Astrocyte (in vitro differentiated cells and primary cell): ENCODE measurements at regions not wholly inside any gene's neighbourhood (a gene's known extent, or its start where the extent isn't known, plus 50 kb on each side); places are given as distances from the start of the nearest gene placed in this dataset.
A peak's percentile ranks its signal among the peaks of the same experiment; 100 is the strongest.

ENCODE experiments used
- DNase-seq: peaks from one replicate; pipeline ENCODE4 v3.0.0-alpha.2; 2010; ENCODE audit warnings: low read depth
- FAIRE-seq: peaks from 2 replicates; lab custom pipeline; 2011; peaks lifted over from hg19 to GRCh38; lab: Jason Lieb, UNC
- H2AFZ ChIP-seq: 2 replicates; pipeline ENCODE4 v1.6.0; 2012; ENCODE audit warnings: low read depth, low read length, inconsistent platforms
- H3K27ac ChIP-seq: 2 replicates; pipeline ENCODE4 v1.5.1; 2011; ENCODE audit warnings: low read depth, low read length, inconsistent platforms
- H3K27me3 ChIP-seq: 2 replicates; pipeline ENCODE4 v1.6.0; 2011; ENCODE audit warnings: low read length, inconsistent platforms; ENCODE audit not compliant: insufficient read depth
- H3K36me3 ChIP-seq: 2 replicates; pipeline ENCODE4 v1.5.1; 2011; ENCODE audit warnings: low read length, inconsistent platforms; ENCODE audit not compliant: insufficient read depth
- H3K4me1 ChIP-seq: 2 replicates; pipeline ENCODE4 v1.5.1; 2011; ENCODE audit warnings: low read length, inconsistent platforms; ENCODE audit not compliant: insufficient read depth
- H3K4me2 ChIP-seq: 2 replicates; pipeline ENCODE4 v1.6.0; 2012; ENCODE audit warnings: low read length, inconsistent platforms
- H3K4me3 ChIP-seq: 2 replicates; pipeline ENCODE4 v1.5.1; 2011; ENCODE audit warnings: low read depth, mild to moderate bottlenecking, low read length, inconsistent platforms; ENCODE audit not compliant: insufficient read depth
- H3K79me2 ChIP-seq: 2 replicates; pipeline ENCODE4 v1.6.0; 2012; ENCODE audit warnings: mild to moderate bottlenecking, low read length, inconsistent platforms; ENCODE audit not compliant: insufficient read depth
- H3K9ac ChIP-seq: 2 replicates; pipeline ENCODE4 v1.6.0; 2012; ENCODE audit warnings: mild to moderate bottlenecking, low read length, inconsistent platforms
- H3K9me3 ChIP-seq: 2 replicates; pipeline ENCODE4 v1.5.1; 2012; ENCODE audit warnings: low read depth, mild to moderate bottlenecking, low read length, inconsistent platforms; ENCODE audit not compliant: insufficient read depth
- H4K20me1 ChIP-seq: 2 replicates; pipeline ENCODE4 v1.6.0; 2012; ENCODE audit warnings: low read length, inconsistent platforms; ENCODE audit not compliant: insufficient read depth
- H3K27ac Mint-ChIP-seq: one replicate; pipeline ENCODE4 v1.8.0; 2021; ENCODE audit warnings: mild to moderate bottlenecking, mixed read lengths; ENCODE audit not compliant: unreplicated experiment
- H3K27me3 Mint-ChIP-seq: one replicate; pipeline ENCODE4 v1.8.0; 2021; ENCODE audit warnings: low read depth, mixed read lengths; ENCODE audit not compliant: unreplicated experiment
- H3K36me3 Mint-ChIP-seq: one replicate; pipeline ENCODE4 v1.8.0; 2021; ENCODE audit warnings: low read depth, mixed read lengths; ENCODE audit not compliant: unreplicated experiment
- H3K4me1 Mint-ChIP-seq: one replicate; pipeline ENCODE4 v1.8.0; 2021; ENCODE audit warnings: low read depth, mixed read lengths; ENCODE audit not compliant: unreplicated experiment
- H3K4me3 Mint-ChIP-seq: one replicate; pipeline ENCODE4 v1.8.0; 2021; ENCODE audit warnings: mild to moderate bottlenecking, moderate library complexity, mixed read lengths; ENCODE audit not compliant: unreplicated experiment
- H3K9me3 Mint-ChIP-seq: one replicate; pipeline ENCODE4 v1.8.0; 2021; ENCODE audit warnings: mild to moderate bottlenecking, mixed read lengths; ENCODE audit not compliant: unreplicated experiment
- CTCF ChIP-seq: IDR thresholded peaks from 2 replicates; pipeline ENCODE4 v1.5.1; 2011; ENCODE audit warnings: low read depth, mild to moderate bottlenecking, inconsistent platforms, low read length, moderate library complexity; ENCODE audit not compliant: insufficient read depth
- EZH2 ChIP-seq: IDR thresholded peaks from 2 replicates; pipeline ENCODE4 v1.6.1; 2012; ENCODE audit warnings: mild to moderate bottlenecking, low read length, inconsistent platforms; ENCODE audit not compliant: insufficient read depth

- H3K27me3 Mint-ChIP-seq = no peaks in the 10 kb centered on the region
- TF ChIP-seq CTCF = no peak
- no peak for TF ChIP-seq EZH2
- Histone ChIP-seq H3K4me3 (no peak overlapping the region), H3K9me3 (no peaks in the 10 kb centered on the region), H3K9ac (no peak overlapping the region), H3K27ac (no peak overlapping the region), H2AFZ (no peak overlapping the region), H3K27me3 (no peaks in the 10 kb centered on the region), H3K36me3 (no peaks in the 10 kb centered on the region), H3K4me1 (no peaks in the 10 kb centered on the region), H3K79me2 (no peaks in the 10 kb centered on the region), H4K20me1 (no peaks in the 10 kb centered on the region), H3K4me2 (no peak overlapping the region)
- H3K27ac Mint-ChIP-seq = no peak overlapping the region
- H3K36me3 Mint-ChIP-seq = no peaks in the 10 kb centered on the region
- DNase-seq (no peak), FAIRE-seq (no peak)
- no peaks in the 10 kb centered on the region for H3K4me1 Mint-ChIP-seq
- H3K4me3 Mint-ChIP-seq = no peak overlapping the region
- H3K9me3 Mint-ChIP-seq = no peaks in the 10 kb centered on the region
These were observed 728.8 kb downstream of the NR2F1-AS1 start for GRCh38 chr5:92852219-92852618.

GRCh38 chr5:92850886-92851285 lies 730.1 kb downstream of the NR2F1-AS1 start:
- Histone ChIP-seq H3K4me3 (no peak overlapping the region), H3K27me3 (no peaks in the 10 kb centered on the region), H3K36me3 (no peaks in the 10 kb centered on the region), H3K9ac (no peak overlapping the region), H3K27ac (no peak overlapping the region), H3K4me2 (no peak overlapping the region), H3K9me3 (no peaks in the 10 kb centered on the region), H3K79me2 (no peaks in the 10 kb centered on the region), H2AFZ (no peak overlapping the region), H3K4me1 (no peaks in the 10 kb centered on the region), H4K20me1 (no peaks in the 10 kb centered on the region)
- no peak overlapping the region for H3K27ac Mint-ChIP-seq
- DNase-seq (no peak), FAIRE-seq (no peak)
- H3K27me3 Mint-ChIP-seq = no peaks in the 10 kb centered on the region
- H3K9me3 Mint-ChIP-seq = no peaks in the 10 kb centered on the region
- H3K4me3 Mint-ChIP-seq = no peak overlapping the region
- H3K36me3 Mint-ChIP-seq = no peaks in the 10 kb centered on the region
- TF ChIP-seq CTCF (no peak), EZH2 (no peak)
- no peaks in the 10 kb centered on the region for H3K4me1 Mint-ChIP-seq

- FAIRE-seq = no peak
These were observed 731.3 kb downstream of the NR2F1-AS1 start for GRCh38 chr5:92849756-92850155.

More at GRCh38 chr5:92849756-92850155, 731.3 kb downstream of the NR2F1-AS1 start:
- Mint-ChIP-seq H3K36me3 (no peaks in the 10 kb centered on the region), H3K9me3 (no peaks in the 10 kb centered on the region), H3K4me3 (no peak overlapping the region), H3K4me1 (no peaks in the 10 kb centered on the region), H3K27ac (no peak overlapping the region), H3K27me3 (no peaks in the 10 kb centered on the region)
- Histone ChIP-seq H3K36me3 (no peaks in the 10 kb centered on the region), H2AFZ (no peak overlapping the region), H3K4me2 (no peak overlapping the region), H3K9ac (no peak overlapping the region), H3K4me1 (no peaks in the 10 kb centered on the region), H3K27me3 (no peaks in the 10 kb centered on the region), H4K20me1 (no peaks in the 10 kb centered on the region), H3K79me2 (no peaks in the 10 kb centered on the region), H3K27ac (no peak overlapping the region), H3K4me3 (no peak overlapping the region), H3K9me3 (no peaks in the 10 kb centered on the region)
- peak; percentile 49 for DNase-seq
- TF ChIP-seq CTCF = no peak
- no peak for TF ChIP-seq EZH2
